Kidney glomerular epithelial cell (primary cell): ENCODE measurements at regions not wholly inside any gene's neighbourhood (a gene's known extent, or its start where the extent isn't known, plus 50 kb on each side); places are given as distances from the start of the nearest gene placed in this dataset.

Source experiments
- DNase-seq: peaks from one replicate; lab custom pipeline; 2025; lab: John Stamatoyannopoulos, UW

DNA sequence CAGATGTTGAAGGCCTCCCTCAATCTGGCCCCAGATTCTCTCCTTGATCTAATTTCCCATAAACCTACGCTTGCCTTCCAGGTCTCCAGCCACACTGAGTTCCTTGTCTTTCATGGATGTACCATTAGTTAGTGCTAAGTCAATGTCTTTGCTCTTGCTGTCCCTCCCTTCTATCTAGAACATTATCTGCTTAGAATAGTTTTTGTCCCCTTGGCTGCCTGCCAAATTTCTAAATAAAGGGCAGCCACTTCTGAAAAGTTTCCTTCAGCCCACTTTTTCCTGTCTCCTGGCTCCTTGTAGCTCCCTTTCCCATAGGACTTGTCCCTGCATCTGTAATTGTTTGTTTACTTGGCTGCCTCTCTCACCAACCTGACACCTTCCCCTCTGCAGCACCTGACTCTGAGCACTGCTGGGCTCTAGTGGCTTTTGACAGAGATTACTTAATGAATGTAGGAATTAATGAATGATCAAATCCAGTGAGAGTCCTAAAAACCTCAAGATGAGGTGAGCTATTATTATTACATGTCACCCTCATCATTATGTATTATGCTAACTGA, 58.3 kb downstream of the CXCL12 start:
- no peak for DNase-seq

DNA sequence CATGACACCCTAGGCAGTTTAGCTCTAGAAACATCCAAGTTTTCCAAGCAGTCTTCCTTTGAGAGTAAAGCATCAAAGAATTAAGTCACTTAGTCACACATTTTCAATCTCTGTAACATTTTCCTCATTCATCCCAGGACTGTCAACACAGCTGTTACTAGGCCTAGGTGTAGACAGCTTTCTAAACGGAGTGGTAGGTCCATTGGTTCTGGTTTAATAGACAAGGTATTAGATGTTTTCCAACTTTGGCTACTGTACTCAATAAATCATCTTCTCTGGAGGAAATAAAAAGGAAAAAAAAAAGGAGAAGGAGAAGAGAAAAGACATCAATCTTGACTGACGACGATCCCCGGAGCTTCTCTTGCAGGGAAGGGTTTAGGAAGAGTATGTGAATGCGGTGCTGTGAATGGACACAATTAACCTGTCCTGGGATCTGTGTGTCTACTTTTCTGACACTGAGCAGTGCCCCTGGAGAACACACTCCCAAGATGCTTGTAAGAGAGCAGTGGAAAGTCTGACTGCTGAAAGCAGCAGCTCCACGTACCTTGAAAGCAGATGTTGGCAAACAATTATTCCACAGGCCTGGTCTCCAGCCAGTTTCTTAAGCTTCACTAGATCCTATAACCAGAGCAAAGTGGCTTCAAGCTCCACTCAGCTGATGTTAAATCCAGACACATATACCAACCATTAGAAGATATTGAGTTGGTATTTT, 59.1 kb downstream of the CXCL12 start:
- DNase-seq = no peak

GRCh38 chr10:44325157-44325556, 59.7 kb downstream of the CXCL12 start:
- DNase-seq = no peak

DNA sequence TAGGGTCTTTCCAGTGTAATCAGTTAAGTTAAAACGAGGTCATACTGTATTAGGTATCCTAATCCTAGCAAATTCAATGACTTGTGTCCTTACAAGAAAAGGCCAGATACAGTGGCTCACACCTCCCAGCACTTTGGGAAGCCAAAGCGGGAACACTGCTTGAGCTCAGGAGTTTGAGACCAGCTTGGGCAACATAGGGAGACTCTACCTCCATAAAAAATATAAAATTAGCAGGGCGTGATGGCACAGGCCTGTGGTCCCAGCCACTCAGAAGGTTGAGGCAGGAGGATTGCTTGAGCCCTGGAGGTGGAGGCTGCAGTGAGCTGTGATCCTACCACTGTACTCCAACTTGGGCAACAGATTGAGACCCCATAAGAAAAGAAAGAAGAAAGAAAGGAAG, 61.1 kb downstream of the CXCL12 start:
- no peak for DNase-seq

- no peak for DNase-seq
These were observed 62.8 kb downstream of the CXCL12 start for GRCh38 chr10:44322137-44322536.

GRCh38 chr10:44320756-44321155, 64.1 kb downstream of the CXCL12 start:
- DNase-seq = no peak

DNA sequence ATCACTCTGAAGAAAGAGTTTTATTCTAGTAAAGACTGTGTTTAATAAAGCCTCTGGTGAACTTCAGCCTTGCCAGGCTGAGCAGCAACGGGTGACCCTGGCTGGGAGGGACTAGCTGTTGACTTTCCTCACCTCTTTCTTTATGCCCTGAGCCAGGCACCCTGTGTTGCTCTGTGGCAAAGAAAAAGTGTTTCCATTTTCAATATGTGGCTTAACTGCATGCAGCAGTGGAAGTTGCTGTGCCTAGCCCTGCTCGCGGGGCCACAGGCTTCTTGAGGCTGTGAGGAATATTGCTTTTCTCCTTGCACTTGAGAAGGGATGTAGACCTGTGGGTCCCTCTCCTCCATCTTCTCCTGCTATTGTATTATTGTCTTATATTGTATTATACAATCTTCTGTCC, 67.0 kb downstream of the CXCL12 start:
- no peak for DNase-seq

- no peak for DNase-seq
These were observed 68.0 kb downstream of the CXCL12 start for GRCh38 chr10:44316922-44317215.

DNA sequence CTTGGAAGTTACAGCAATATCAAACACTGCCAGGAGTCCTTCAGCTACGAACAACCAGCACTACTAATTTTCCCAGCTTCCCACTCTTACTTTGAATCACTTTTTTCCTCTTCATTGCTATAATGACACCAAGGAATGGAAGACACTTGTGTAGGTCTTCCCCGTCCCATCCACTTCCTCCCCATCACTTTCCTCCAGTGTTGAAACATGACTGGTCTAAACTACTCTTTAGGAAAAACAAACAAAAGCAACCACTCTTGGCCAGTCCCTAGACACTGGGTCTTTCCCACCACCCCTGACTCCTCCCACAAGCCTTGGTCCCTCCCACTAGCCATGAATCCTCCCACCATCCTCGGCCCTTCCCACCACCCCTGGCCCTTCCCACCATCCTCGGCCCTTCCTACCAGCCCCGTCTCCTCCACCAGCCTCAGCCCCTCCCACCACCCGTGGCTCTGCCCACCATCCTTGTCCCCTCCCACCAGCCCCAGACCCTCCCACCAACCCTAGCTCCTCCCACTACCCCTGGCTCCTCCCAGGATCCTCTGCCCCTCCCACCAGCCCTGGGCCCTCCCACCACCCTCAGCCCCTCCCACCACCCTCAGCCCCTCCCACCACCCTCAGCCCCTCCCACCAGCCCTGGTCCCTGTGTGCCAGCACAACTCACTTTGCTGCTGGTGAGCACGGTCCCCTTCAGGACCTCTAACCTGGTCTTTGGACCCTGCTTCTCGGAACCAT, 68.5 kb downstream of the CXCL12 start:
- no peak for DNase-seq

- no peak for DNase-seq
These were observed 70.0 kb downstream of the CXCL12 start for GRCh38 chr10:44314802-44315460.

GRCh38 chr10:44313761-44314165, 71.1 kb downstream of the CXCL12 start:
- DNase-seq = peak; percentile 7

- no peak for DNase-seq
These were observed 72.5 kb downstream of the CXCL12 start for GRCh38 chr10:44312401-44312800.

DNA sequence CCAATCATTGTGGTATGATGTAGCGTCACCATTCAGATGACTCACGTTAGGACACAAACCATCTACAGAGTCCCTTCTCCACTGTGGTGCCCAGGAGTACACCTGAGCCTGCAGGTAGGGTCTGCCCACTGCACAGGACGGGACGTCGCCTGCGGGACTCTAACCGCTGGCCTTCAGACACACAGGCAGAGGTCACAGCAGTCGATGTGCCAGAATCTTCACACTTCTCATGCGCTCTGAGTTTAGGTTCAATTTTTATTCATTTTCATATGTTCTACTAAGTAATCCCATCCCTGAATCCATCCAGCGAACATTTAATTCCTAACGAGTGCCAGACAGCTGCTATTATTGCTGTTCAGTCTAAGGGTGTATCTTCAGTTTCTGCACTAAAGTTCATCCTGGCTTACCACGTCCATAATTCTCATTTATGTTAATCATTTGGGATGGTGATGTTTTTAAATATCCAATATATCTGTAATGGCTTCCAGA, 73.3 kb downstream of the CXCL12 start:
- DNase-seq = no peak

DNA sequence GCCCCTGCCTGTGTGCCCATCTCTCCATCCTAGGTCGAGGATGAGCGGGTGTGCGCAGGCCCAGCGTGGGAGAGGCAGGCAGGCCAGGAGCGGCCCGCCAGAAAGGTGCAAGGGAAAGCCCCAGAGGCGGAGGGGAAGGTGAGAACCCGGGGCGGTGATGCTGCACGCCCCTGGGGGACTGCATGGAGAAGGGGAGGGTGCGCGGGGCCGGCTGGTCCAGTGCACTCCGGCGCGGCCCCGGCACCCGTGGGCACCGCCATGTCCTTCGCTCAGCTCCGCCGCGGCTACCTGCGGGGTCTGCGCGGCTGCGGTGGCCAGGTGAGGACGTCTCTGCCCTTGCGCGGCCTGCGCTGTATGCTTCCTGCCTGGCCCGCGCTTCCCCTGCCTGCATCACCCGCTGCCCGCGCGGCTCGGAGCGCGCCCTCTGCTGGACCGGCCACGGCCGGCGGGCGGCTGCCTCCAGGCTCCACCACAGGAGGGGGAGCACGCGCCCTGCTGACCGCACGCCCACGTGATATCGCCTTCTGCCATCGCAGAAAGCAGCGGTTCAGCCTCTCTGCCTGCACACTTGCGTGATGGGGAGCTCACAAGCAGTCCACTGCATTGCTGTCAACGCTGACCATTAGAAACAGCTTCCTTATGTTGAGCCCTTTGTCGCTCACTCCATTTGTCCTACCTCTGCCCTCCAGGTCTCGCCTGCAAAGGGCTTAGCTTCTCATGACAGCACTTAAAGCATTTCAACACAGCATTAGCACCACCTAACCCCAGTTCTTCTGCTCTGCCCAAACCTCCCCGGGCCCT, 73.9 kb downstream of the CXCL12 start:
- DNase-seq = peak; percentile 63

- no peak for DNase-seq
These were observed 74.7 kb downstream of the CXCL12 start for GRCh38 chr10:44309939-44310761.

DNA sequence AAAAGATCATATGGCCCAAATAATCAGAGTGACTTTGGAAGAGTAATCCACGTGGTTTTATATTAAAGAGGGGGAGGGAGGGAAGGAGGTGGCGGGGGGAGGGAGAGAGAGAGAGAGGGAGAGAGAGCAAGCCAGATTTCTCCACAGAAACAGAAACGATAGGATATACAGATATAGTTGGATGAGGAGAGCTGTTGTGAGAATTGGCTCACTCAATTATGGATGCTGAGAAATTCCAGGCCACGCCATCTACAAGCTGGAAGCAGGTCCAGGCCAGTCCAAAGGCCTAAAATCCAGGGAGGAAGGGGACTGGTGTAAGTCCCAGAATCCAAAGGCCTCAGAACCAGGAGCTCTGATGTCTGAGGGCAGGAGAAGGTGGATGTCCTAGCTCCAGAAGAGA, 75.5 kb downstream of the CXCL12 start:
- no peak for DNase-seq

GRCh38 chr10:44308935-44309334, 76.0 kb downstream of the CXCL12 start:
- DNase-seq = no peak

DNA sequence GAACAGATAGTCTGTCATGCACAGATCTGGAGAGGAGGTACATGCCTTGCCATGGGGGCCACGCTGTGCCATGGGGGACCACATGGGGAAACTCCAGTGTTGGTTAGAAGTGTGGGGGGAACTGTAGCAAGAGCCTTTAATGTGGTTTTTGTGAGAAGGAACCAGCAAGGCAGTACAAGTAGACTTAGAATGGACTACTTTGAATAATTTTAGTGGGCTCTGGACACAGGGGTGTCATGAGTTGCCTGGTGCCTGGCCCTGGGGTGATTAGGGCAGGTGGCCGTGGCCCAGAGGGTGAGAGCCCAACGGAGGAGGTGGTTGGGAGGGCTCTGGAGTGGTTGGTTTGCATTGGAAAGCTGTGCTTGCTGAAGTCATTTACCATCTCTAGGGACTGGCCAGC, 77.2 kb downstream of the CXCL12 start:
- no peak for DNase-seq

- DNase-seq = no peak
These were observed 78.1 kb downstream of the CXCL12 start for GRCh38 chr10:44306762-44307161.

DNA sequence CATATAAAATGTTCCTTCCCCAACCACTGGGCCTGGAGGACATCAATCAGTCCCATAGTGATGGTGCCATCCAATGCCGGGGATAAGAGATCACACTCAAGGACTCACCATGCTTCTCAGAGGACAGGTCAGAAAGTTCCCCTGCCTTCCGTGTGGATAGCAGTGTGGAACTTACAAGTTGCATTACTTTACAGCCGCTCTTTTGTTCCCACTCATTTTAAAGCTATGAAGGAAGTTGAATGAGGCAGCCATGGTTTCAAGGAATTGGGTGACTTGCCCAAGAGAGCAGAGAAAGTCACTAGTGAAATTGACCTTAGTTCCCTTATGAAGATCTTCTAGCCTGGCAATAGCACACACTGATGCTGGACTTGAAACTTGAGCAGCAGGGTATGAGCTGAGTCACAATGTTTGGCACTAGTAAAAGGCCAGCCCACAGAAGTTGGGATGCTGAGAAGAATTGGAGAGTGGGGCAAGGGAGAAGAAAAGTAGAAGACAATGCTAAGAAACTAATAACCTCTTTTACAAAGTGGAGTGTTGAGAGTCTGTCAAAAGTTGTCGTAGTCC, 78.7 kb downstream of the CXCL12 start:
- no peak for DNase-seq
